Astrocyte (in vitro differentiated cells and primary cell): ENCODE measurements at regions not wholly inside any gene's neighbourhood (a gene's known extent, or its start where the extent isn't known, plus 50 kb on each side); places are given as distances from the start of the nearest gene placed in this dataset.

Experiments
- CTCF ChIP-seq: IDR thresholded peaks from 2 replicates; pipeline ENCODE4 v1.5.1; 2011; ENCODE audit warnings: low read depth, mild to moderate bottlenecking, inconsistent platforms, low read length, moderate library complexity; ENCODE audit not compliant: insufficient read depth
- EZH2 ChIP-seq: IDR thresholded peaks from 2 replicates; pipeline ENCODE4 v1.6.1; 2012; ENCODE audit warnings: mild to moderate bottlenecking, low read length, inconsistent platforms; ENCODE audit not compliant: insufficient read depth

GRCh38 chr9:28120626-28121025, 547.3 kb upstream of the C9orf72 start:
- TF ChIP-seq EZH2, result no peak
- no peak for TF ChIP-seq CTCF
